HCT116 (cell line): ENCODE measurements at regions not wholly inside any gene's neighbourhood (a gene's known extent, or its start where the extent isn't known, plus 50 kb on each side); places are given as distances from the start of the nearest gene placed in this dataset.

Experiments
- ATAC-seq: fragments of 200-7000 bp; cut with Tn5 transposase; 2 replicates; pipeline ENCODE4 v1.9.1; 2020; ENCODE audit warnings: mild to moderate bottlenecking, moderate library complexity
- BruUV-seq: library from RNA; stranded (reverse); fragments of 400-500 nt; replicated peaks from 2 replicates; lab custom pipeline; 2021; lab: Mats Ljungman, UMichigan
- CTCF ChIA-PET: fragments of 300-600 bp; sonication (Branson Sonifier 250); formaldehyde crosslinking; loops from one replicate; lab custom pipeline; 2021; ENCODE audit warnings: antibody characterized with exemption; lab: Charles Lee
- POLR2A ChIA-PET: fragments of 300-600, 350-600 bp; sonication (Branson Sonifier 250); formaldehyde crosslinking; loops from one replicate; lab custom pipeline; 2021; ENCODE audit warnings: antibody characterized with exemption; lab: Charles Lee
- RAD21 ChIA-PET, 2 experiments: fragments of 300-600 bp; sonication (Branson Sonifier 250); formaldehyde crosslinking; loops; one replicate each; lab custom pipeline; 2023; ENCODE audit warnings: low total read pairs in 2 of 2; ENCODE audit not compliant: uncharacterized antibody in 2 of 2, unreplicated experiment in 2 of 2, low non-redundant PET in 1 of 2; lab: Charles Lee
- DNase-seq: peaks from one replicate; pipeline ENCODE4 v3.0.0-alpha.2; 2010; ENCODE audit warnings: low read depth, low spot score
- H2AFZ ChIP-seq: fragments of 200-600 bp; shearing (Covaris generic), sonication (generic); 2 replicates; pipeline ENCODE4 v1.6.1; 2017; ENCODE audit warnings: low read depth, mixed run types, mixed read lengths, antibody characterized with exemption, low read length; ENCODE audit not compliant: poor library complexity, severe bottlenecking
- H3K27ac ChIP-seq: 2 replicates; pipeline ENCODE4 v1.5.1; 2012; ENCODE audit warnings: low read depth, low read length
- H3K27me3 ChIP-seq: fragments of 200-600 bp; sonication (generic); 2 replicates; pipeline ENCODE4 v1.6.1; 2016; ENCODE audit warnings: mixed run types, low read length, mixed read lengths; ENCODE audit not compliant: insufficient read depth
- H3K36me3 ChIP-seq, 2 experiments: fragments of 200-500 bp in 1 of 2; fragments of 200-600 bp in 1 of 2; sonication (Bioruptor generic) in 1 of 2; sonication (generic) in 1 of 2; 2 replicates each; pipeline versions ENCODE4 v1.5.1 to v1.6.1; 2014 to 2016; ENCODE audit warnings: low read length in 2 of 2, inconsistent platforms in 1 of 2, mixed read lengths in 1 of 2, mixed run types in 1 of 2; ENCODE audit not compliant: insufficient read depth in 2 of 2, control insufficient read depth in 1 of 2
- H3K4me1 ChIP-seq, 2 experiments: fragments of 200-600 bp in 1 of 2; sonication (generic) in 1 of 2; 2 replicates each; pipeline versions ENCODE4 v1.5.1 to v1.6.1; 2012 to 2017; ENCODE audit warnings: low read length in 2 of 2, inconsistent platforms in 1 of 2, mild to moderate bottlenecking in 1 of 2, mixed read lengths in 1 of 2, mixed run types in 1 of 2, moderate library complexity in 1 of 2; ENCODE audit not compliant: insufficient read depth in 2 of 2, control insufficient read depth in 1 of 2
- H3K4me2 ChIP-seq: fragments of 200-600 bp; sonication (generic); 2 replicates; pipeline ENCODE4 v1.6.1; 2017; ENCODE audit warnings: mixed run types, low read length, mixed read lengths
- H3K4me3 ChIP-seq, 2 experiments: fragments of 200-600 bp in 1 of 2; sonication (generic) in 1 of 2; replicated peaks in 1 of 2; 2 replicates each; pipeline ENCODE4 v1.5.1; 2011 to 2016; ENCODE audit warnings: low read length in 2 of 2, control low read depth in 1 of 2, low read depth in 1 of 2, mild to moderate bottlenecking in 1 of 2, mixed read lengths in 1 of 2, mixed run types in 1 of 2
- H3K79me2 ChIP-seq: fragments of 200-600 bp; sonication (generic); 2 replicates; pipeline ENCODE4 v1.6.1; 2017; ENCODE audit warnings: mild to moderate bottlenecking, mixed run types, low read length, moderate library complexity, mixed read lengths; ENCODE audit not compliant: insufficient read depth
- H3K9ac ChIP-seq: fragments of 200-600 bp; sonication (generic); 2 replicates; pipeline ENCODE4 v1.6.1; 2016; ENCODE audit warnings: low read length, mixed read lengths
- H3K9me2 ChIP-seq: fragments of 200-600 bp; sonication (generic), shearing (Covaris generic); 2 replicates; pipeline ENCODE4 v1.6.1; 2017; ENCODE audit warnings: mixed run types, mild to moderate bottlenecking, moderate library complexity; ENCODE audit not compliant: insufficient read depth
- H3K9me3 ChIP-seq, 2 experiments: fragments of 200-500 bp in 1 of 2; fragments of 200-600 bp in 1 of 2; sonication (Bioruptor generic) in 1 of 2; sonication (generic) in 1 of 2; 2 replicates each; pipeline ENCODE4 v1.6.1; 2014 to 2017; ENCODE audit warnings: low read length in 2 of 2, mixed read lengths in 2 of 2, inconsistent platforms in 1 of 2, low read depth in 1 of 2, mild to moderate bottlenecking in 1 of 2, mixed run types in 1 of 2, moderate library complexity in 1 of 2; ENCODE audit not compliant: control insufficient read depth in 1 of 2, insufficient read depth in 1 of 2
- H4K20me1 ChIP-seq: fragments of 200-600 bp; sonication (generic), shearing (Covaris generic); 2 replicates; pipeline ENCODE4 v1.6.1; 2017; ENCODE audit warnings: mixed run types, mild to moderate bottlenecking, moderate library complexity; ENCODE audit not compliant: insufficient read depth
- ATF3 ChIP-seq: IDR thresholded peaks from 2 replicates; pipeline ENCODE4 v1.6.1; 2012
- CBX3 ChIP-seq: IDR thresholded peaks from 2 replicates; pipeline ENCODE4 v1.6.1; 2012; ENCODE audit warnings: low read depth
- CTCF ChIP-seq, 3 experiments: fragments of 200-600 bp in 1 of 3; sonication (generic) in 1 of 3; IDR thresholded peaks in 2 of 3; conservative IDR thresholded peaks in 1 of 3; 2 replicates each; pipeline ENCODE4 v1.5.1; 2012 to 2017; ENCODE audit warnings: low read depth in 2 of 3, low read length in 2 of 3, antibody characterized with exemption in 1 of 3, borderline replicate concordance in 1 of 3, control low read depth in 1 of 3, mild to moderate bottlenecking in 1 of 3, mixed read lengths in 1 of 3, mixed run types in 1 of 3, moderate library complexity in 1 of 3; ENCODE audit not compliant: insufficient read depth in 1 of 3
- ELF1 ChIP-seq: IDR thresholded peaks from 2 replicates; pipeline ENCODE4 v1.6.1; 2012; ENCODE audit warnings: low read depth, borderline replicate concordance
- EZH2 ChIP-seq: fragments of 200-600 bp; sonication (generic); IDR thresholded peaks from 2 replicates; pipeline ENCODE4 v1.6.1; 2017; ENCODE audit warnings: antibody characterized with exemption, mixed run types
- EZH2phosphoT487 ChIP-seq: fragments of 200-600 bp; IDR thresholded peaks from 2 replicates; pipeline ENCODE4 v1.6.1; 2018; ENCODE audit warnings: antibody characterized with exemption, borderline replicate concordance
- FOSL1 ChIP-seq: IDR thresholded peaks from 2 replicates; pipeline ENCODE4 v1.6.1; 2012; ENCODE audit warnings: low read depth
- MAX ChIP-seq: IDR thresholded peaks from 2 replicates; pipeline ENCODE4 v1.6.1; 2012
- POLR2A ChIP-seq: IDR thresholded peaks from 2 replicates; pipeline ENCODE4 v1.7.0; 2011; ENCODE audit warnings: borderline replicate concordance; ENCODE audit not compliant: insufficient read depth, insufficient read length; ENCODE audit errors: extremely low read depth
- POLR2AphosphoS5 ChIP-seq: IDR thresholded peaks from 2 replicates; pipeline ENCODE4 v1.6.1; 2011; ENCODE audit warnings: mild to moderate bottlenecking, low read depth, low read length, moderate library complexity
- RAD21 ChIP-seq: IDR thresholded peaks from 2 replicates; pipeline ENCODE4 v1.6.1; 2012; ENCODE audit warnings: low read depth, mild to moderate bottlenecking
- REST ChIP-seq: IDR thresholded peaks from 2 replicates; pipeline ENCODE4 v1.6.1; 2012; ENCODE audit warnings: low read depth
- SIN3A ChIP-seq: IDR thresholded peaks from 2 replicates; pipeline ENCODE4 v1.6.1; 2012; ENCODE audit warnings: low read depth
- SP1 ChIP-seq: IDR thresholded peaks from 2 replicates; pipeline ENCODE4 v1.6.1; 2012; ENCODE audit warnings: low read depth
- SRF ChIP-seq: IDR thresholded peaks from 2 replicates; pipeline ENCODE4 v1.6.1; 2012; ENCODE audit warnings: low read depth
- TCF7L2 ChIP-seq: IDR thresholded peaks from 2 replicates; pipeline ENCODE4 v1.7.0; 2011; ENCODE audit warnings: borderline replicate concordance, inconsistent platforms; ENCODE audit not compliant: insufficient read depth, insufficient read length; ENCODE audit errors: extremely low read depth
- YY1 ChIP-seq: IDR thresholded peaks from 2 replicates; pipeline ENCODE4 v1.6.1; 2011; ENCODE audit warnings: low read length, low read depth, moderate library complexity, mild to moderate bottlenecking; ENCODE audit not compliant: insufficient replicate concordance; ENCODE audit errors: extremely low read depth
- ZBTB33 ChIP-seq: IDR thresholded peaks from 2 replicates; pipeline ENCODE4 v1.6.1; 2011; ENCODE audit warnings: mild to moderate bottlenecking, low read length, moderate library complexity; ENCODE audit not compliant: insufficient replicate concordance; ENCODE audit errors: extremely low read depth
- ZFX ChIP-seq: fragments of 450-650 bp; IDR thresholded peaks from 2 replicates; pipeline ENCODE4 v1.6.1; 2017
- ZNF274 ChIP-seq: fragments of 200-500 bp; sonication (Bioruptor generic); IDR thresholded peaks from 2 replicates; pipeline ENCODE4 v1.6.1; 2014; ENCODE audit warnings: mild to moderate bottlenecking, low read depth, low read length, inconsistent platforms
- intact Hi-C: fragments of 100-400 bp; cut with micrococcal nuclease; formaldehyde crosslinking; loops from 2 replicates; pipeline ENCODE4 v1.10.0; 2022

GRCh38 chr16:64657316-64658011, 464.4 kb downstream of the CDH11 start:
- intact Hi-C loops: no loop called here
- Histone ChIP-seq H4K20me1 (no peaks in the 10 kb centered on the region), H3K4me1 (no peaks in the 10 kb centered on the region), H3K27me3 (no peaks in the 10 kb centered on the region), H3K79me2 (no peaks in the 10 kb centered on the region), H2AFZ (no peak overlapping the region)
- RAD21 ChIA-PET: no interaction called here
- no peak for TF ChIP-seq SIN3A
- no peak for TF ChIP-seq EZH2
- TF ChIP-seq ZFX: no peak
- TF ChIP-seq ELF1: no peak
- TF ChIP-seq CTCF (IDR thresholded peaks at IDR 0.05 in 2 of 3, conservative IDR thresholded peaks at IDR 0.05 in 1 of 3; ENCODE audit: borderline replicate concordance in 1 of 3, insufficient read depth in 1 of 3, low read depth in 2 of 3, low read length in 2 of 3): no peak
- no peak for TF ChIP-seq ZNF274
- no peak for TF ChIP-seq SRF
- no peak for TF ChIP-seq YY1
- no peak for TF ChIP-seq POLR2A
- TF ChIP-seq SP1: no peak
- no peak for TF ChIP-seq TCF7L2
- no peak for TF ChIP-seq POLR2AphosphoS5
- TF ChIP-seq ATF3: no peak
- TF ChIP-seq EZH2phosphoT487: no peak
- no peak for TF ChIP-seq ZBTB33
- TF ChIP-seq CBX3: no peak
- no peak for TF ChIP-seq FOSL1
- TF ChIP-seq MAX: no peak
- TF ChIP-seq REST: no peak
- TF ChIP-seq RAD21: no peak
- TF ChIP-seq, all 23 proteins: peak for 0
- no peaks in the 10 kb centered on the region for H3K9me2 ChIP-seq
- ATAC-seq: no peak
- no peak overlapping the region for H3K9ac ChIP-seq
- no peak overlapping the region for H3K4me3 ChIP-seq
- POLR2A ChIA-PET: no interaction called here
- CTCF ChIA-PET: no interaction called here
- H3K9me3 ChIP-seq: peaks cover 3 to 24% of the 10 kb centered on the region in 2 experiments; a peak in 2 of 4 replicates
- no TSS peak for BruUV-seq
- no peak for DNase-seq
- H3K4me2 ChIP-seq: no peak overlapping the region
- no peak overlapping the region for H3K27ac ChIP-seq
- no peaks in the 10 kb centered on the region for H3K36me3 ChIP-seq
